ENCODE measurements at regions not wholly inside any gene's neighbourhood (a gene's known extent, or its start where the extent isn't known, plus 50 kb on each side); places are given as distances from the start of the nearest gene placed in this dataset.
"Not testable (repeated sequence)": the region's sequence is repeated elsewhere in the genome, so short reads cannot be mapped to it uniquely, and the experiment has no call there.

DNA sequence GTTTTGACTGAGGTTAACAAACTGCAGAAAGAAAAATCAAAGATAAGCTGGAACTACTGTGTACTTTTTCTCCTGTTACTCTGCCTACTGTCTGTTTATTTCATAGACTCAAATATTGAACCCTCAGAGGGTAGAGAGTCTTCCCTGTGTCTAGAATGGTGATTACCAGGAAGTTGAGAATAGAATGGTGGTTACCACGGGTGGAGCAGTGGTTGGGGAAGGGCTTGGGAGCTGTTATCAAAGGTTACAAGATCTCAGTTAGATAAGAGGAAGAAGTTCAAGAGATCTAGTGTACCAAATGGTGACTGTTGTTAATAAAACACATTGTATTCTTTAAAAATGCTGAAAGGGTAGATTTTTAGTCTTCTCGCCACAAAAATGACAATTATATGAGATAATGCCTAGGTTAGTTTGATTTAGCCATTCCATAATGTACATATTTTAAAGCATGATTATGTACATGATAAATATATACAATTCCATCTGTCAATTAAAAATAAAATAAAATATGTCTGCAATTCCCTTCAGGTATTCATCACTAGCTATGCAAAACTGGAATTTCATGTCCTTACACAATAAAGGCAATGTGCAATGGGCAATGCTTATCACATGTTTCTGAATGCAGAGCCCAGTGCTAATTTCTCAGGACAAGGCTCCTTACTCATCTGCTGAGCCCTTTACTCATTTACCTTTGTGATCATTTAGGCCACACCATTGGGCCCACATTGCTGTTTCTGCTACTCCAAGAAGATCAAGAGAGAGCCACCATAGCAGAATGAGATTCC lies 474.3 kb upstream of the CAMK1G start:
- DNase-seq (ENCODE audit: low spot score) = no peak
- H3K4me3 ChIP-seq = no peak overlapping the region
- no peak overlapping the region for H3K27ac ChIP-seq
- TF ChIP-seq, protein P1, sequence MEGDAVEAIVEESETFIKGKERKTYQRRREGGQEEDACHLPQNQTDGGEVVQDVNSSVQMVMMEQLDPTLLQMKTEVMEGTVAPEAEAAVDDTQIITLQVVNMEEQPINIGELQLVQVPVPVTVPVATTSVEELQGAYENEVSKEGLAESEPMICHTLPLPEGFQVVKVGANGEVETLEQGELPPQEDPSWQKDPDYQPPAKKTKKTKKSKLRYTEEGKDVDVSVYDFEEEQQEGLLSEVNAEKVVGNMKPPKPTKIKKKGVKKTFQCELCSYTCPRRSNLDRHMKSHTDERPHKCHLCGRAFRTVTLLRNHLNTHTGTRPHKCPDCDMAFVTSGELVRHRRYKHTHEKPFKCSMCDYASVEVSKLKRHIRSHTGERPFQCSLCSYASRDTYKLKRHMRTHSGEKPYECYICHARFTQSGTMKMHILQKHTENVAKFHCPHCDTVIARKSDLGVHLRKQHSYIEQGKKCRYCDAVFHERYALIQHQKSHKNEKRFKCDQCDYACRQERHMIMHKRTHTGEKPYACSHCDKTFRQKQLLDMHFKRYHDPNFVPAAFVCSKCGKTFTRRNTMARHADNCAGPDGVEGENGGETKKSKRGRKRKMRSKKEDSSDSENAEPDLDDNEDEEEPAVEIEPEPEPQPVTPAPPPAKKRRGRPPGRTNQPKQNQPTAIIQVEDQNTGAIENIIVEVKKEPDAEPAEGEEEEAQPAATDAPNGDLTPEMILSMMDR (IDR thresholded peaks at IDR 0.05) = no peak

DNA sequence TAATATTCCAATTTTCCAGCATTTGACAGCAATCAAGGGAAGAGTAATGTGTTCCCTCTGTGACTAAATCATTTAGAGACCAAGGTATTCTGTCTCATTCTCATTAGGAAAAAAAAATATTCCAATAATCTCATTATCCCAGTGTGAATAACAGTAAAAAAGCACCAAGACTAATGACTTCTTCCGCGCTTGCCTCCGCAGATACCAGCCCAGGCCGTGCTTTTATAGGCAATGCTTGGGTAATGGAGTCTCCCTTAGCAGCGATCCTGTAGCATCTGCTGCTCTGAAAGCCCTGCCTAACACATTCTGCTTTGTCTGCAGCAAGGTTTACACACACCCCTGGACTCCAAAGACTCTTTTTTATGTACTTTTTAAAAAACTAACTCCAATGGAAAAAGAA lies 470.0 kb upstream of the CAMK1G start:
- DNase-seq (ENCODE audit: low spot score) = no peak
- H3K27ac ChIP-seq = no peak overlapping the region
- no peak overlapping the region for H3K4me3 ChIP-seq
- TF ChIP-seq, protein P1 (IDR thresholded peaks at IDR 0.05) = no peak

DNA sequence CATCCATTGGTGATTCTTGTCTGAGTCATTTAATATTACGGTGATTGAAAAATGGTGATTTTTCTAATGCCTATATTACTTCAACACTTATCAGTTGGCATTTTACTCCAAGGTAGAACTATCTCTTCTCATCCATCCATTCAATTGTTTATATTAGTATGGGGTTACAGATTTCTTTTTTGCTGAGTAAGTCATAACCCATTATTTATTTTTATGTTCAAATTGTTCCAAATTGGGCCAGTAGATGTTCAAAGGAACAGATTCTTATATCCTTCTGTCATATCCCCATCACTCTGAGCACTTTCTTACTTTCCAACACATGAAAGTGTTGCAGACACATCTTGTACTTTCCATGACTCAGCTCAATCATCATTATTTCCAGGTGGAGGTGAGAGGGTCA lies 466.8 kb upstream of the CAMK1G start:
- Histone ChIP-seq H3K4me3 (no peak overlapping the region), H3K27ac (no peak overlapping the region)
- TF ChIP-seq, protein P1 (IDR thresholded peaks at IDR 0.05) = no peak
- DNase-seq (ENCODE audit: low spot score) = no peak

DNA sequence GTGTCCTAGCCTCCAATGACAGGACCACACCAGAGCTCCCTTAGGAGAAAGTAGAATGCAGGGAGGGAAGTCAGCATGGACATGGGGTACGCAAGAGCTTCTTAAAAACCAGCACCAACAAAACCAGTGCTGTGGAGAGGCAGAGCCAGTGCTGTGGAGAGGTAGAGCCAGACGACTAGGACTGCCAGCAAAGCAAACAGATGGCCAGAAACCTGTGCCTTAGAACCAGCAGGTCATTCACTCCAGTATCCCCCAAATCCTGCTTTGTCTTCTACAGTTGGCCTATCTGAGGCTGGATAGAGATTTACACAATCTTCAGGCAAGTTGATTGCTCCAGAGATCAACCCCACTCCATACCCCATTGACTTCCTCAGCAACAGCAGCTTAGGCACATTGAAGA lies 459.9 kb upstream of the CAMK1G start:
- no peak overlapping the region for H3K4me3 ChIP-seq
- no peak overlapping the region for H3K27ac ChIP-seq
- TF ChIP-seq, protein P1 (IDR thresholded peaks at IDR 0.05) = no peak
- DNase-seq (ENCODE audit: low spot score) = no peak

DNA sequence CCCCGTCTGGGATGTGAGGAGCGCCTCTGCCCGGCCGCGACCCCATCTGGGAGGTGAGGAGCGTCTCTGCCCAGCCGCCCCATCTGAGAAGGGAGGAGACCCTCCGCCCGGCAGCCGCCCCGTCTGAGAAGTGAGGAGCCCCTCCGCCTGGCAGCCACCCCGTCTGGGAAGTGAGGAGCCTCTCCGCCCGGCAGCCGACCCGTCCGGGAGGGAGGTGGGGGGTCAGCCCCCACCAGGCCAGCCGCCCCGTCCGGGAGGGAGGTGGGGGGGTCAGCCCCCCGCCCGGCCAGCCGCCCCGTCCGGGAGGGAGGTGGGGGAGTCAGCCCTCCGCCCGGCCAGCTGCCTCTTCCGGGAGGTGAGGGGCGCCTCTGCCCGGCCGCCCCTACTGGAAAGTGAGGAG lies 454.4 kb upstream of the CAMK1G start:
- H3K4me3 ChIP-seq; DNase-seq (ENCODE audit: low spot score); H3K27ac ChIP-seq: not testable (repeated sequence)

DNA sequence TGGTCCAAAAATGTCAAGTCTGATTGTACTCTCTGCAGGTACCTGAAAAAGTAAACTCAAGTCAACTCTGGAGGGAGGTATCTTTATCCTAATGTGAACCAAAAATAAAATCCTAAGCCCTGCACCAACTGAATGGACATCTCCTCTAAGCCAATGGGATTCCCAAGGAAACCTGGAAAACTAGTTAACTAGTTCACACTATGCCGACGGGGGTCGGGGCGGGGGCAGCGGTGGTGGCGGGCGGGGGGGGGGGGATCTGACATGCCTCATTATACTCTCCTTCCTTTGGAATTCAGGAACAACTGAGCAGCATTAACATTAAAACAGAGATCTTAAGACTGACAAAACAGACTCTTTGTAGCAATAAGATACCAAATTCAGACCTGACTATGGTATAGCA lies 452.6 kb upstream of the CAMK1G start:
- TF ChIP-seq, protein P1 (IDR thresholded peaks at IDR 0.05) = no peak
- no peak for DNase-seq (ENCODE audit: low spot score)
- H3K4me3 ChIP-seq = no peak overlapping the region
- no peak overlapping the region for H3K27ac ChIP-seq

DNA sequence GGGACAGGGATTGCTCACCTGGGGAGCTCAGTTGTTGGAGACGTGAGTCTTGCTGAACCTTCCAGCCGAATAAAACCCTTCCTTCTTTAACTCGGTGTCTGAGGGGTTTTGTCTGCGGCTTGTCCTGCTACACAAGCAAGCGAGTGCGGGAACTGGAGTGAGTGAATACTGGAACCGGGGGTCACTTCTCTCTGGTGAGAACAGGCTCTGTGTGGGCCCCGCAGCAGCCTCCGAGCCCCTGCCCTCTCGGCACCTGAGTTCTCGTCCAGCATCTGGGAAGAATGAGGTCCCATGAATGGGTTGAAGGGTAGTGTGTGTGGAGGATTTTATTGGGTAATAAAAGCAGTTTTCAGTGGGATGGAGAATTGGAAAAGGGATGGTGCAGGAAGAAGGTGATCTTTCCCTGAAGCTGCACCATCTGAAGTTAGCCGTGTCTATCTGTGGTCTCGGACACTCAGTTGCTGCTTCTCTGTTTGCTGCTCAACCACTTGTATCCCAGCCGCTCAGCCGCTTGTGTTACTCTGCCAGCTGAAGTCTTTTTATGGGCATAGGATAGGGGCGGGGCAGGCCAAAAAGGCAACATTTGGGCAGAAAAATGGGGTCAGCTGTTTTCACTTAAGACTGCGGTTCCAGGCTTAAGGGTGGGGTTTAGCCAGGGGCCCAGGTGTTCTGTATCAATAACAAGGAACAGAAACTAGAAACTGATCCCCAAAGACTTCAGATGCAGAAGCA lies 450.6 kb upstream of the CAMK1G start:
- TF ChIP-seq, protein P1 (IDR thresholded peaks at IDR 0.05) = no peak
- no peak for DNase-seq (ENCODE audit: low spot score)
- H3K4me3 ChIP-seq = no peak overlapping the region
- no peak overlapping the region for H3K27ac ChIP-seq
